Heart left ventricle (tissue), 16 donors: ENCODE measurements at regions not wholly inside any gene's neighbourhood (a gene's known extent, or its start where the extent isn't known, plus 50 kb on each side); places are given as distances from the start of the nearest gene placed in this dataset.
"Not testable (repeated sequence)": the region's sequence is repeated elsewhere in the genome, so short reads cannot be mapped to it uniquely, and the experiment has no call there.

Experiments
- ATAC-seq, 4 donors: fragments of 200-7000 bp; cut with Tn5 transposase; one replicate each; pipeline ENCODE4 v1.9.1; 2020 to 2022; ENCODE audit warnings: moderate library complexity in 4 of 4, mild to moderate bottlenecking in 3 of 4, moderate number of reproducible peaks in 1 of 4
- DNase-seq, 5 donors: peaks; one replicate each; pipeline ENCODE4 v3.0.0-alpha.2; 2020
- H3K27ac ChIP-seq, 12 donors: fragments of 200-600 bp; sonication (generic) in 4 of 12; one replicate each; pipeline versions ENCODE4 v1.5.0 to v1.8.0; 2016 to 2022; ENCODE audit warnings: mild to moderate bottlenecking in 2 of 12
- H3K27me3 ChIP-seq, 9 donors: fragments of 200-600 bp; sonication (generic) in 2 of 9; one replicate each; pipeline versions ENCODE4 v1.5.1 to v1.8.0; 2016 to 2022; ENCODE audit warnings: mild to moderate bottlenecking in 3 of 9
- H3K36me3 ChIP-seq, 9 donors: fragments of 200-600 bp; sonication (generic) in 2 of 9; one replicate each; pipeline versions ENCODE4 v1.5.0 to v1.8.0; 2018 to 2022; ENCODE audit warnings: mild to moderate bottlenecking in 2 of 9
- H3K4me1 ChIP-seq, 12 donors: fragments of 200-600 bp; sonication (generic) in 4 of 12; one replicate each; pipeline versions ENCODE4 v1.5.0 to v1.8.0; 2016 to 2022; ENCODE audit warnings: mild to moderate bottlenecking in 3 of 12
- H3K4me3 ChIP-seq, 12 donors: fragments of 200-600 bp; sonication (generic) in 4 of 12; one replicate each; pipeline versions ENCODE4 v1.5.0 to v1.8.0; 2017 to 2022; ENCODE audit warnings: mild to moderate bottlenecking in 9 of 12, moderate library complexity in 4 of 12
- H3K9me3 ChIP-seq, 12 donors: fragments of 200-600 bp; sonication (generic) in 4 of 12; one replicate each; pipeline versions ENCODE4 v1.5.0 to v1.8.0; 2016 to 2022; ENCODE audit warnings: mild to moderate bottlenecking in 1 of 12
- POLR2A ChIP-seq, 2 donors: fragments of 450-650 bp; IDR thresholded peaks; one replicate each; pipeline ENCODE4 v1.6.1; 2017; ENCODE audit warnings: antibody characterized with exemption in 2 of 2, mild to moderate bottlenecking in 2 of 2, moderate library complexity in 2 of 2
- WGBS, 4 donors: extraction: QIAGEN DNeasy Blood & Tissue Kit in 2 of 4; methylation state at CpG; one replicate each; pipeline versions ENCODE4 v1.1.5 to v1.1.7; 2013 to 2018; 5-methylcytosine and 5-hydroxymethylcytosine counted together
- intact Hi-C, 10 donors: fragments of 100-400 bp; cut with DNase I; formaldehyde crosslinking; loops; one replicate each; pipeline versions ENCODE4 v1.11.1 to v1.14.2; 2022
- TF ChIP-seq, protein P1 (sequence below), 12 donors: fragments of 200-600 bp; sonication (generic) in 4 of 12; IDR thresholded peaks; one replicate each; pipeline versions ENCODE4 v1.5.0 to v1.8.0; 2018 to 2022; ENCODE audit warnings: antibody characterized with exemption in 12 of 12, mild to moderate bottlenecking in 5 of 12
- donor health status: ischemic (EF 13 %, LVEDD 7.1; RV severe dilation, severe dysfunction).
- donor health status: healthy with polysubstance abuse.
- donor health status: DM: no; HTN: yes; CAD: no.
- donor health status: DM: no; HTN: no; CAD: no.
- donor health status: ischemic (EF 25% LVEDD 6.9; RV normal size, moderate dysfunction).
- donor health status: ischemic (EF 25% LVEDD 5.7; RV mildly dilated, moderate dysfunction).
- donor health status: healthy.
- donor health status: DM: yes; HTN: yes; CAD: no.
- donor health status: ischemic (EF 35%, LVEDD 5.7; RV mildly dilated, moderate dysfunction).
- donor health status: nonischemic (EF 11% LVEDD 7.7; RV severe dilation, severe dysfunction).
- donor health status: DM: yes; HTN: yes; CAD: no.
- donor health status: PGD.
- donor health status: ischemic (EF 29% LVEDD 5.4; RV normal size, mild dysfunction).
- donor health status: nonischemic (EF 23%, LVEDD 6.1; RV moderate dilation, normal function).

DNA sequence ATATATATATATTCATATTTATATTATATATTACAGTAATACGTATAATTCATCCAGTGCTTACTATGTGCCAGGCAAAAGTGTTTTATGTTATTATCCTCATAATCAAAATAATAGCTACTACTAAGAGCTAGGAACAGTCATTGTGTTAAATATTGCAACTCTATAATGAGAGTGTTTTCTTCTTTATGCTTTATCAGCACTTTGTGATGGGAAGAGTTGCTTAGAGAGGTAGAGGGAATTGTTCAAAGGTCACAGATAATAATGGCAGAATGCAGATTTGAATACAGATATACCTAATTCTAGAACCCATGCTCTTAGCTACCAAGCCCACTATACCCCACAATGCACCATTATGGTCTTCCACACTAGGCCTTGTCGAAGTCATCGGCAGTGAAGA, 318.8 kb upstream of the PPARGC1A start:
- intact Hi-C loops = no loop called here
- no peak for ATAC-seq
- no peak for DNase-seq
- Histone ChIP-seq H3K4me3 (no peak overlapping the region), H3K4me1 (no peaks in the 10 kb centered on the region), H3K27me3 (no peaks in the 10 kb centered on the region), H3K27ac (no peak overlapping the region), H3K9me3 (no peaks in the 10 kb centered on the region), H3K36me3 (no peaks in the 10 kb centered on the region)
- no peak for TF ChIP-seq POLR2A (IDR thresholded peaks at IDR 0.05)
- TF ChIP-seq, protein P1, sequence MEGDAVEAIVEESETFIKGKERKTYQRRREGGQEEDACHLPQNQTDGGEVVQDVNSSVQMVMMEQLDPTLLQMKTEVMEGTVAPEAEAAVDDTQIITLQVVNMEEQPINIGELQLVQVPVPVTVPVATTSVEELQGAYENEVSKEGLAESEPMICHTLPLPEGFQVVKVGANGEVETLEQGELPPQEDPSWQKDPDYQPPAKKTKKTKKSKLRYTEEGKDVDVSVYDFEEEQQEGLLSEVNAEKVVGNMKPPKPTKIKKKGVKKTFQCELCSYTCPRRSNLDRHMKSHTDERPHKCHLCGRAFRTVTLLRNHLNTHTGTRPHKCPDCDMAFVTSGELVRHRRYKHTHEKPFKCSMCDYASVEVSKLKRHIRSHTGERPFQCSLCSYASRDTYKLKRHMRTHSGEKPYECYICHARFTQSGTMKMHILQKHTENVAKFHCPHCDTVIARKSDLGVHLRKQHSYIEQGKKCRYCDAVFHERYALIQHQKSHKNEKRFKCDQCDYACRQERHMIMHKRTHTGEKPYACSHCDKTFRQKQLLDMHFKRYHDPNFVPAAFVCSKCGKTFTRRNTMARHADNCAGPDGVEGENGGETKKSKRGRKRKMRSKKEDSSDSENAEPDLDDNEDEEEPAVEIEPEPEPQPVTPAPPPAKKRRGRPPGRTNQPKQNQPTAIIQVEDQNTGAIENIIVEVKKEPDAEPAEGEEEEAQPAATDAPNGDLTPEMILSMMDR (IDR thresholded peaks at IDR 0.05) = no peak
- 93 to 97% (median 96%) methylated on average over 3 of the region's 3 CpGs for WGBS, 4 donors

DNA sequence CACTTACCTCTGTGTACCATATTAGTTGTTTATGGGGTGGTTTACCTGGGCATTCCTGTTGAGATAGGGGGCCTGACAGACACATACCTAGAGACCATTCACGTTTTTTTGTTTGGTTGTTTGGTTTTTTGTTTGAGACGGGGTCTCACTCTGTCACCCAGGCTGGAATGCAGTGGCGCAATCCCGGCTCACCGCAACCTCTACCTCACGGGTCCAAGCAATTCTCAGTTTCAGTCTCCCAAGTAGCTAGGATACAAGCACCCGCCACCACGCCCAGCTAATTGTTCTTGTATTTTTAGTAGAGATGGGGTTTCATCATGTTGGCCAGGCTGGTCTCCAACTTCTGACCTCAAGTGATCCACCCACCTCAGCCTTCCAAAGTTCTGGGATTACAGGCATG, 314.9 kb upstream of the PPARGC1A start:
- H3K27ac ChIP-seq, intact Hi-C loops, H3K27me3 ChIP-seq, H3K4me1 ChIP-seq, H3K9me3 ChIP-seq, H3K4me3 ChIP-seq, DNase-seq, ATAC-seq, H3K36me3 ChIP-seq: not testable (repeated sequence)
- 78 to 82% (median 80%) methylated on average over 8 of the region's 8 CpGs for WGBS, 4 donors

DNA sequence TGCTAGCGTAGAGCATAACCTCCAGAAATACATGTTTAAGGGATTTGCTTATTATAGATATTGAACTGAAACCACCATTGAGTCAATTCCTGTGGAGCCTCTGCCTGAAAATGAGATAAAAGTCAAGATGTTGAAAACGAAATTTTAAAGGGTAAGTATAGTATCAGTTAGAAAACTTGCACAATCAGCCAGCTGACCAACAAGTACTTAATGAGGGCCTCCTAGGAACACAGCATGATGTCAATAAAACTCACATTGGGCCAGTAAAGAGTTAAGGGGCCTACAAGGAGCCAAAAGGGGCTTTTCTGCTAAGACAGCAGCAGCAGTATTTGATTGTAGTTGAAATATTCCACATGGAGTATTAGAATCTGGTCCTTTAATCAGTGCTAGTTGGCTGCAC, 314.1 kb upstream of the PPARGC1A start:
- Histone ChIP-seq H3K27ac (no peak overlapping the region), H3K4me3 (no peak overlapping the region), H3K27me3 (no peaks in the 10 kb centered on the region), H3K4me1 (no peaks in the 10 kb centered on the region), H3K9me3 (no peaks in the 10 kb centered on the region), H3K36me3 (no peaks in the 10 kb centered on the region)
- WGBS, 4 donors = 68 to 81% (median 74%) methylated on average over 2 of the region's 2 CpGs
- TF ChIP-seq, protein P1 (IDR thresholded peaks at IDR 0.05) = no peak
- no peak for TF ChIP-seq POLR2A (IDR thresholded peaks at IDR 0.05)
- DNase-seq (no peak), ATAC-seq (no peak)
- intact Hi-C loops = no loop called here

DNA sequence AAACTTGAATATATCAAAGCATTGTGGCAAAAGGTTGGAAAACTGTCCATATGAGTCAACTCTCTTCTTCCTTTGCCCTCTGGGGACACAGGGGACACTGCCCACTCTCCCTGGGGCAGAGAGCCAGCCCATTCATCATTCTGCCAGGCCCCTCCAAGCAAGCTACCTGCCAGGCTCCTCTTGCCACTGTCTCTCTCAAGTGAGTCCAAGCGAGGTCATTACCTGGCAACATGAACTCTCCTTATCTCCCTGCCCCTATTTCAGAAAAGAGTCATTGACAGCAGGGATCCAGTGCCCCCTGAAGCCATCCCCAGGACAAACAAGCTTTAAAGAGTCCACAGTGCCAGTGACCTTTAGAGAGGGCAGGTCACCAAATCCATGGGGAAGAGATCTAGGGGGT, 312.7 kb upstream of the PPARGC1A start:
- intact Hi-C loops = no loop called here
- Histone ChIP-seq H3K4me1 (no peaks in the 10 kb centered on the region), H3K27ac (no peak overlapping the region), H3K9me3 (no peaks in the 10 kb centered on the region), H3K4me3 (no peak overlapping the region), H3K36me3 (no peaks in the 10 kb centered on the region), H3K27me3 (no peaks in the 10 kb centered on the region)
- ATAC-seq = no peak
- WGBS, 4 donors = 42 to 67% (median 56%) methylated on average over 1 of the region's 1 CpG
- no peak for DNase-seq
- TF ChIP-seq POLR2A (IDR thresholded peaks at IDR 0.05) = no peak
- TF ChIP-seq, protein P1 (IDR thresholded peaks at IDR 0.05) = no peak

DNA sequence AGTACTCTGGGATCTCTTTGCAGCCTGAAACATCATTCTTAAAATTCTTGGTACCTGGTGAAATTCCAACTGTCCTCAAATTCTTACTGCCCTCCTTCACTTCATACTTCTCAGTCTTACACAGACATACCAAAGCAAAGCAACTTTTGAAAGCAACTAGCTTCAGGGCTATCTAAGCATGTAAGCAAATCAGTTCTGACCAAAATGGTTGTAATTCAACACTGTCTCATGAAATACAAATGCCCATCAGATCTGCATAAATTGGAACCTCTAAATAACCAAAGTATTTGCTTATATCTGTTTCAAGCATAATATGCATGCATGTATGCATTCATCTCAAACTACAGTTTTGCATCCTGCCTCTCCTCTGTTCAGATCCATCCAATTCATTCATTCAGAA, 308.1 kb upstream of the PPARGC1A start:
- Histone ChIP-seq H3K9me3 (no peaks in the 10 kb centered on the region), H3K36me3 (no peaks in the 10 kb centered on the region), H3K4me1 (peaks cover 0 to 9% (median 0%) of the 10 kb centered on the region in 12 donors), H3K27ac (no peak overlapping the region), H3K4me3 (no peak overlapping the region), H3K27me3 (no peaks in the 10 kb centered on the region)
- ATAC-seq = no peak
- intact Hi-C loops = no loop called here
- no peak for DNase-seq
- TF ChIP-seq, protein P1 (IDR thresholded peaks at IDR 0.05) = no peak
- no peak for TF ChIP-seq POLR2A (IDR thresholded peaks at IDR 0.05)
